ENCODE measurements at regions not wholly inside any gene's neighbourhood (a gene's known extent, or its start where the extent isn't known, plus 50 kb on each side); places are given as distances from the start of the nearest gene placed in this dataset.

DNA sequence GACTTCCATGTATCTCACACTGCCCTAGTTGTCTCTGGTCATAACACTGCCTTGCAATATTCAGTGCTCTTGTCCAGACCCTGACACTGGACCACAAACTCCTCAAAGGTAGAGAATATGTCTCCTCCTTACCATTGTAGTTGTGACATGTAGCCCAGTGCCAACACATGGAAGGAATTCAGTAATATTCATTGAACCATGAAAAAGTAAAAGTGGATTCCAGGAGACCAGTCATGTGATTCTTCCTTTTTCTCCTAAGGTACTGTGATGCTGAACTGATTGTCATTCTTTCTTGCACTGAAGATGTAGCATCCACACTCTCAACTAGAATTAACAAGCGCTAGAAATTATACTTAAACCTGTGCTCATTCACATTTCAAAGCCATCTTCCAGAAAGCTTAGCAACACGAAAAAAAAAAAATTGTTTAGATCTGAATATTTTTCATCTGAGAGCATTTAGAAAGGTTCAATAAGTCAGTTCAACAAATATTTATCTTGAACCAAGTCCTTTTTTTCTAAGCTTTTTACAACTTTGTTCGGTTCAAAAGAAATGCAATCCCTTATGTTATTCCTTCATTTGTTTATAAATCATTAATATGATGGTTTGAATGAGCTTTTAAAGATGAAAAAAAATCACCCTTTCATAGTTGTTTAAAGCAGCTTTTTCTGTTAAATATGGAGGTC, 224.7 kb upstream of the BLID start (continued):
- TF ChIP-seq, protein P1, sequence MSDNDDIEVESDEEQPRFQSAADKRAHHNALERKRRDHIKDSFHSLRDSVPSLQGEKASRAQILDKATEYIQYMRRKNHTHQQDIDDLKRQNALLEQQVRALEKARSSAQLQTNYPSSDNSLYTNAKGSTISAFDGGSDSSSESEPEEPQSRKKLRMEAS (CRISPR knock-in tag; IDR thresholded peaks at IDR 0.05): no peak
- TF ChIP-seq SMAD3 (CRISPR knock-in tag; IDR thresholded peaks at IDR 0.05; ENCODE audit: borderline replicate concordance) (no peak), GRHL2 (CRISPR knock-in tag; IDR thresholded peaks at IDR 0.05; ENCODE audit: insufficient replicate concordance, severe bottlenecking) (no peak), ZNF232 (CRISPR knock-in tag; IDR thresholded peaks at IDR 0.05) (no peak)
- TF ChIP-seq, protein P2, sequence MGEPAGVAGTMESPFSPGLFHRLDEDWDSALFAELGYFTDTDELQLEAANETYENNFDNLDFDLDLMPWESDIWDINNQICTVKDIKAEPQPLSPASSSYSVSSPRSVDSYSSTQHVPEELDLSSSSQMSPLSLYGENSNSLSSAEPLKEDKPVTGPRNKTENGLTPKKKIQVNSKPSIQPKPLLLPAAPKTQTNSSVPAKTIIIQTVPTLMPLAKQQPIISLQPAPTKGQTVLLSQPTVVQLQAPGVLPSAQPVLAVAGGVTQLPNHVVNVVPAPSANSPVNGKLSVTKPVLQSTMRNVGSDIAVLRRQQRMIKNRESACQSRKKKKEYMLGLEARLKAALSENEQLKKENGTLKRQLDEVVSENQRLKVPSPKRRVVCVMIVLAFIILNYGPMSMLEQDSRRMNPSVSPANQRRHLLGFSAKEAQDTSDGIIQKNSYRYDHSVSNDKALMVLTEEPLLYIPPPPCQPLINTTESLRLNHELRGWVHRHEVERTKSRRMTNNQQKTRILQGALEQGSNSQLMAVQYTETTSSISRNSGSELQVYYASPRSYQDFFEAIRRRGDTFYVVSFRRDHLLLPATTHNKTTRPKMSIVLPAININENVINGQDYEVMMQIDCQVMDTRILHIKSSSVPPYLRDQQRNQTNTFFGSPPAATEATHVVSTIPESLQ (CRISPR knock-in tag; IDR thresholded peaks at IDR 0.05): no peak

DNA sequence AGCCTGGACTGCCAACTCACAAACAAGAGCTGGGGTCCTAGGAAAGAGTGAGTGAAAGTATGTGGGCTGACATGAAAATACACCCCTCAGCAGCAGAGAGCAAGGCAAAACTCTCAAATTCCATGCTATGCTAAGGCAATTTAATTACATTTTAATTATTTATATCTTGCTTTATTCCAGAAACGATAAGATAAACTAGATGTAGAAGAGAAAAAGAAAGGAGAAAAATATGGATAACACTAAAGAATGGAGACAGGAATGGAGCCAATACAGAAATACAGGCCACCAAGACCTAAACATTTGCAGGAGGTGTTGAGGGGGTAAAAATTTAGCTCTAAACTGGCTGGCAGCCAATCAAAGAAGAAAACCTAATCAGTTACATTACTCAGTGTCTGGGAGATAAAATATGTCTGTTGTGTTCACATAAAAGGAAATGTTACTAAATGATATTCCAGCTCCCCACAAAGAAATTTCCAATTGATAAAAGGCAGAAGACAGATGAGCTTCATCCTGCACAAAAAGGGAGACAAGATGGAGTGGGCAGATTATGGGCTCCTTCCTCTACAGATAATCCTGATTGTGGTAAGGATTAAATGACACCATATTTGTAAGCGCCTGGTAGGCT, 223.5 kb upstream of the BLID start:
- no peak for ATAC-seq
- H3K4me1 Mint-ChIP-seq: peaks cover 6% of the 10 kb centered on the region; the same call in 1 of the 2 replicates
- H3K27ac Mint-ChIP-seq: no peak overlapping the region
- no peak overlapping the region for H3K4me3 Mint-ChIP-seq
- H3K9me3 Mint-ChIP-seq: 0 out of 2 replicates have a peak, but pooled peaks cover 4% of the 10 kb centered on the region
- CTCF ChIA-PET: no interaction called here
- peaks cover under 1% of the 10 kb centered on the region for H3K27me3 Mint-ChIP-seq (ENCODE audit: low read depth)
- DNase-seq (ENCODE audit: low spot score): no peak
- H3K36me3 Mint-ChIP-seq: no peaks in the 10 kb centered on the region
- TF ChIP-seq, protein P2 (CRISPR knock-in tag; IDR thresholded peaks at IDR 0.05): no peak
- TF ChIP-seq MXD4 (CRISPR knock-in tag; IDR thresholded peaks at IDR 0.05; ENCODE audit: borderline replicate concordance): no peak
- POLR2A ChIA-PET: no interaction called here

DNA sequence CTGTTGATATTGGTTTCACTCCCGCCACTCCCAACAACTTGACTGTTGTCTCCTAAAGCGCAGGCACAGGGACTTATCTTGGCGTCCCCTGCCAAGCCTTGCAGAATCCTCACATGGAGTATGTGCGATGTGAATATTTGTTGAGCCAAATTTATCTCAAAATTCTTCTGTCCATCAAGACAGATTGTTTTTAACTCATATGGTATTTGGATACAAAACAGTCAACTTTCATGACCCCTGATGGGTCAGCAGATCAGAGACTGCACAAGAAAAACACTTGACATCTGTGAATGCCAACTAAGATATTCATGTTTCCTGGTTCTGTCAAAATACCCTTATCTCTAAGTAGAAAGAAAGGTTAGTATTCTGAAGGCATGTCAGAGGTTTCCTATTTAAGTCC, 221.7 kb upstream of the BLID start:
- Mint-ChIP-seq H3K36me3 (no peaks in the 10 kb centered on the region), H3K27ac (no peak overlapping the region), H3K4me1 (peaks cover 6% of the 10 kb centered on the region; the same call in 1 of the 2 replicates), H3K27me3 (ENCODE audit: low read depth) (peaks cover 8% of the 10 kb centered on the region), H3K9me3 (0 out of 2 replicates have a peak, but pooled peaks cover 4% of the 10 kb centered on the region), H3K4me3 (no peak overlapping the region)
- POLR2A ChIA-PET: no interaction called here
- no peak for DNase-seq (ENCODE audit: low spot score)
- ATAC-seq: no peak
- CTCF ChIA-PET: no interaction called here
- TF ChIP-seq ETV6 (CRISPR knock-in tag; IDR thresholded peaks at IDR 0.05): no peak
- no peak for TF ChIP-seq CREM (CRISPR knock-in tag; IDR thresholded peaks at IDR 0.05)
- no peak for TF ChIP-seq FOXP1 (CRISPR knock-in tag; IDR thresholded peaks at IDR 0.05; ENCODE audit: borderline replicate concordance)
- TF ChIP-seq OVOL2 (CRISPR knock-in tag; IDR thresholded peaks at IDR 0.05; ENCODE audit: borderline replicate concordance): no peak
- TF ChIP-seq, protein P3, sequence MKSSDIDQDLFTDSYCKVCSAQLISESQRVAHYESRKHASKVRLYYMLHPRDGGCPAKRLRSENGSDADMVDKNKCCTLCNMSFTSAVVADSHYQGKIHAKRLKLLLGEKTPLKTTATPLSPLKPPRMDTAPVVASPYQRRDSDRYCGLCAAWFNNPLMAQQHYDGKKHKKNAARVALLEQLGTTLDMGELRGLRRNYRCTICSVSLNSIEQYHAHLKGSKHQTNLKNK (CRISPR knock-in tag; IDR thresholded peaks at IDR 0.05): no peak
- TF ChIP-seq, protein P4, sequence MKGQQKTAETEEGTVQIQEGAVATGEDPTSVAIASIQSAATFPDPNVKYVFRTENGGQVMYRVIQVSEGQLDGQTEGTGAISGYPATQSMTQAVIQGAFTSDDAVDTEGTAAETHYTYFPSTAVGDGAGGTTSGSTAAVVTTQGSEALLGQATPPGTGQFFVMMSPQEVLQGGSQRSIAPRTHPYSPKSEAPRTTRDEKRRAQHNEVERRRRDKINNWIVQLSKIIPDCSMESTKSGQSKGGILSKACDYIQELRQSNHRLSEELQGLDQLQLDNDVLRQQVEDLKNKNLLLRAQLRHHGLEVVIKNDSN (CRISPR knock-in tag; IDR thresholded peaks at IDR 0.05): no peak
- TF ChIP-seq ZNF396 (CRISPR knock-in tag; IDR thresholded peaks at IDR 0.05; ENCODE audit: borderline replicate concordance): no peak
- TF ChIP-seq GABPB1 (CRISPR knock-in tag; IDR thresholded peaks at IDR 0.05): no peak
- TF ChIP-seq SP1 (CRISPR knock-in tag; conservative IDR thresholded peaks at IDR 0.05): no peak
- TF ChIP-seq ZNF121 (CRISPR knock-in tag; IDR thresholded peaks at IDR 0.05): no peak
- TF ChIP-seq, protein P5, sequence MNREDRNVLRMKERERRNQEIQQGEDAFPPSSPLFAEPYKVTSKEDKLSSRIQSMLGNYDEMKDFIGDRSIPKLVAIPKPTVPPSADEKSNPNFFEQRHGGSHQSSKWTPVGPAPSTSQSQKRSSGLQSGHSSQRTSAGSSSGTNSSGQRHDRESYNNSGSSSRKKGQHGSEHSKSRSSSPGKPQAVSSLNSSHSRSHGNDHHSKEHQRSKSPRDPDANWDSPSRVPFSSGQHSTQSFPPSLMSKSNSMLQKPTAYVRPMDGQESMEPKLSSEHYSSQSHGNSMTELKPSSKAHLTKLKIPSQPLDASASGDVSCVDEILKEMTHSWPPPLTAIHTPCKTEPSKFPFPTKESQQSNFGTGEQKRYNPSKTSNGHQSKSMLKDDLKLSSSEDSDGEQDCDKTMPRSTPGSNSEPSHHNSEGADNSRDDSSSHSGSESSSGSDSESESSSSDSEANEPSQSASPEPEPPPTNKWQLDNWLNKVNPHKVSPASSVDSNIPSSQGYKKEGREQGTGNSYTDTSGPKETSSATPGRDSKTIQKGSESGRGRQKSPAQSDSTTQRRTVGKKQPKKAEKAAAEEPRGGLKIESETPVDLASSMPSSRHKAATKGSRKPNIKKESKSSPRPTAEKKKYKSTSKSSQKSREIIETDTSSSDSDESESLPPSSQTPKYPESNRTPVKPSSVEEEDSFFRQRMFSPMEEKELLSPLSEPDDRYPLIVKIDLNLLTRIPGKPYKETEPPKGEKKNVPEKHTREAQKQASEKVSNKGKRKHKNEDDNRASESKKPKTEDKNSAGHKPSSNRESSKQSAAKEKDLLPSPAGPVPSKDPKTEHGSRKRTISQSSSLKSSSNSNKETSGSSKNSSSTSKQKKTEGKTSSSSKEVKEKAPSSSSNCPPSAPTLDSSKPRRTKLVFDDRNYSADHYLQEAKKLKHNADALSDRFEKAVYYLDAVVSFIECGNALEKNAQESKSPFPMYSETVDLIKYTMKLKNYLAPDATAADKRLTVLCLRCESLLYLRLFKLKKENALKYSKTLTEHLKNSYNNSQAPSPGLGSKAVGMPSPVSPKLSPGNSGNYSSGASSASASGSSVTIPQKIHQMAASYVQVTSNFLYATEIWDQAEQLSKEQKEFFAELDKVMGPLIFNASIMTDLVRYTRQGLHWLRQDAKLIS (CRISPR knock-in tag; IDR thresholded peaks at IDR 0.05; ENCODE audit: borderline replicate concordance): no peak

Measured in WTC11 (cell line).